Muscle of leg (tissue), 3 donors: ENCODE measurements at regions not wholly inside any gene's neighbourhood (a gene's known extent, or its start where the extent isn't known, plus 50 kb on each side); places are given as distances from the start of the nearest gene placed in this dataset.
"Not testable (repeated sequence)": the region's sequence is repeated elsewhere in the genome, so short reads cannot be mapped to it uniquely, and the experiment has no call there.

Experiments used
- DNase-seq: peaks from one replicate; pipeline ENCODE4 v3.0.0; 2013
- H3K27ac ChIP-seq: one replicate; pipeline ENCODE4 v1.5.1; 2013; ENCODE audit warnings: mild to moderate bottlenecking, low read length, control low read depth
- H3K27me3 ChIP-seq: one replicate; pipeline ENCODE4 v1.6.1; 2013; ENCODE audit warnings: low read length; ENCODE audit not compliant: control insufficient read depth, insufficient read depth
- H3K36me3 ChIP-seq: one replicate; pipeline ENCODE4 v1.6.1; 2013; ENCODE audit warnings: low read length; ENCODE audit not compliant: control insufficient read depth, insufficient read depth
- H3K4me1 ChIP-seq: one replicate; pipeline ENCODE4 v1.6.1; 2013; ENCODE audit warnings: low read length; ENCODE audit not compliant: control insufficient read depth, insufficient read depth
- H3K4me3 ChIP-seq: one replicate; pipeline ENCODE4 v1.5.1; 2013; ENCODE audit warnings: low read length, control low read depth
- H3K9me3 ChIP-seq: replicated peaks from 2 replicates; pipeline ENCODE4 v1.6.1; 2013; ENCODE audit warnings: low read depth, low read length; ENCODE audit not compliant: control insufficient read depth
- WGBS: methylation state at CpG from one replicate; pipeline ENCODE4 v1.1.5; 2013; ENCODE audit warnings: missing lambda C conversion rate; ENCODE audit not compliant: insufficient coverage; 5-methylcytosine and 5-hydroxymethylcytosine counted together

GRCh38 chr10:84876116-84876999, 548.0 kb downstream of the CCSER2 start:
- Histone ChIP-seq H3K27me3 (no peaks in the 10 kb centered on the region), H3K27ac (no peak overlapping the region), H3K9me3 (no peaks in the 10 kb centered on the region), H3K4me1 (peaks cover 3% of the 10 kb centered on the region), H3K4me3 (no peak overlapping the region), H3K36me3 (no peaks in the 10 kb centered on the region)
- DNase-seq: no peak
- WGBS: 36% methylated on average over 2 of the region's 4 CpGs

DNA sequence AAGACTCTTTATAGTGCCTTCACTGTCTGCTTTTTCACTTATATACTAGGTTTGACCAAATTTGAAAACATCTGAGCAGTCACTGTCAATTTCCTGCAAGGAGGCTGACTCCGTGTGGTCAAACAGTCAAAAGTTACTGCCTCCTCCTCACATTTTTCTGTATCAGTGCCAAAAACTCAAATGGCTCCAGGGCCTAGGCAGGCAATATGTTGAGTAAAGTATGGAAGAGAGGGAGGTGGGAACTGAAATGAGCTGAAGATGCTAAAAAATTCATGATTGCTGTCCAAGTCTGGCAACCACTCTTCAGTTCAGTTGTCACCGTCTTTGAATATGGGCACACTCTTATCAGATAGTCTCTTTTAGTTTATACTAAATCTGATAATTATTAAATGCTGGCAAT, 551.6 kb downstream of the CCSER2 start:
- Histone ChIP-seq H3K27ac (no peak overlapping the region), H3K4me3 (no peak overlapping the region), H3K36me3 (no peaks in the 10 kb centered on the region), H3K27me3 (no peaks in the 10 kb centered on the region), H3K9me3 (no peaks in the 10 kb centered on the region), H3K4me1 (peaks cover 3% of the 10 kb centered on the region)
- WGBS: 20% methylated on average over 1 of the region's 2 CpGs
- no peak for DNase-seq

GRCh38 chr10:84881696-84882095, 553.3 kb downstream of the CCSER2 start:
- H3K27ac ChIP-seq, H3K4me1 ChIP-seq, H3K36me3 ChIP-seq, DNase-seq, H3K4me3 ChIP-seq, H3K27me3 ChIP-seq, H3K9me3 ChIP-seq: not testable (repeated sequence)
- WGBS: 79% methylated on average over 2 of the region's 3 CpGs

- Histone ChIP-seq H3K4me1 (no peaks in the 10 kb centered on the region), H3K27me3 (no peaks in the 10 kb centered on the region), H3K36me3 (no peaks in the 10 kb centered on the region), H3K27ac (no peak overlapping the region), H3K9me3 (no peaks in the 10 kb centered on the region), H3K4me3 (no peak overlapping the region)
- no peak for DNase-seq
- 72% methylated on average over 2 of the region's 3 CpGs for WGBS
These were observed 562.3 kb downstream of the CCSER2 start for GRCh38 chr10:84890706-84891105.

GRCh38 chr10:84891631-84892030, 563.2 kb downstream of the CCSER2 start:
- WGBS: 58% methylated on average over 3 of the region's 4 CpGs
- H3K9me3 ChIP-seq: no peaks in the 10 kb centered on the region
- no peaks in the 10 kb centered on the region for H3K4me1 ChIP-seq
- no peaks in the 10 kb centered on the region for H3K36me3 ChIP-seq
- no peaks in the 10 kb centered on the region for H3K27me3 ChIP-seq
- H3K27ac ChIP-seq: no peak overlapping the region
- no peak for DNase-seq
- H3K4me3 ChIP-seq: no peak overlapping the region

DNA sequence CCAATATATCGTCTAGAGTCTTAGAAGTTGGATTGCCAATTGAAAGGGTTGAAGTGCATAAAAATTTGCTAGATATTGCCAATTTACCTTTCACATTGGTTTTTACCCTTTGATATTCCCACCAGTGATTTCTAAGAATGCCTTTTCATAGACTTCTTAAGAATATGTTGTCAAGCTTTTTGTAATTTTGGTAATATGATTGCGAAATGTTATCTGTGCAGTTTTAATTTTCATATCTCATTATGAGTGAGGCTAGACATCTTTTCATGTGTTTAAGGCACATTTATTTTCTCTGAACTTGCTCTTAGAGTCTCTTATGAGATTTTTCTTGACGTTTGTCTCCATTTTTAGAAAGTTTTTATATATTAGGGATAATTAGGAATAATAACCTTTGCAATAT, 567.2 kb downstream of the CCSER2 start:
- H3K4me3 ChIP-seq: no peak overlapping the region
- DNase-seq: no peak
- no peaks in the 10 kb centered on the region for H3K9me3 ChIP-seq
- no peaks in the 10 kb centered on the region for H3K27me3 ChIP-seq
- WGBS: no CpG with 5 or more reads among the region's 3 CpGs
- H3K4me1 ChIP-seq: no peaks in the 10 kb centered on the region
- no peaks in the 10 kb centered on the region for H3K36me3 ChIP-seq
- no peak overlapping the region for H3K27ac ChIP-seq

DNA sequence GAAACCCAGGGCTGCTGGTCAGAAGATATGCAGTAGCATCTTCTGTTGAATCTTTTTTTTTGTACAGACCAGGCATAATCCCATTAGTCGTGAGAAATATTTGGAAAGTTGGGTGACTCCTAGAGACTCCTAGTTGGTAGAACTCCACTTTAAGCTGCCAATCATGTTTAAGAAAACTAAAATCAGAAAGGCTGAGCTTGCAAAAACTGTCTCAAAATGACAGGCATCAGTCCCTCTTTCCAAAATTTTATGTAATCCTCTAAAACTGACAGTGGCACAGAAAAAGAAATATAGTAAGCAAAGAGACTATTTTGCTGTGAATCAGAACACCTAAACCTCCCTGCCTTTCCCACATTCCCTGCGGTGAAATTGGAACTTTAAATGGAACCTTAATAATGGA, 568.5 kb downstream of the CCSER2 start:
- H3K4me1 ChIP-seq: no peaks in the 10 kb centered on the region
- H3K27me3 ChIP-seq: no peaks in the 10 kb centered on the region
- H3K36me3 ChIP-seq: no peaks in the 10 kb centered on the region
- no peaks in the 10 kb centered on the region for H3K9me3 ChIP-seq
- H3K27ac ChIP-seq: no peak overlapping the region
- WGBS: no CpG with 5 or more reads among the region's 2 CpGs
- H3K4me3 ChIP-seq: no peak overlapping the region
- no peak for DNase-seq

- H3K9me3 ChIP-seq: no peaks in the 10 kb centered on the region
- no peak for DNase-seq
- WGBS: 67% methylated on average over 1 of the region's 1 CpG
- H3K27me3 ChIP-seq: no peaks in the 10 kb centered on the region
- H3K27ac ChIP-seq: no peak overlapping the region
- H3K4me1 ChIP-seq: no peaks in the 10 kb centered on the region
- H3K4me3 ChIP-seq: no peak overlapping the region
- H3K36me3 ChIP-seq: no peaks in the 10 kb centered on the region
These were observed 570.9 kb downstream of the CCSER2 start for GRCh38 chr10:84899268-84899667.

DNA sequence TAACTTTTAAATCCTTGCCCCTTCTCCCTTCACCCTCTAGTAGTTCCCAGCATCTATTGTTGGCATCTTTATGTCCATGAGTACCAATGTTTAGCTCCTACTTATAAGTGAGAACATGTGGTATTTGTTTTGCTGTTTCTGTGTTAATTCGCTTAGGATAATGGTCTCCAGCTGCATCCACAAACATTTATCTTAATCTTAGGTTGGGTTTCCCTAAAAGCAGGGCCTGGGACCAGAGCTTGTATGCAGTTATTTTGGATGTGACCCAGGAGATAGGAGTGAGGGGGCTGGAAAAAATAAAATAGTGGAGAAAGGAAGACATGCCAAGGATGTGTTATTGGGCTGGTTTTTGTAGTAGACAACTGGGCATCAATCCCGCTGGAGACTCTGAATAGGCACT, 571.8 kb downstream of the CCSER2 start:
- no peaks in the 10 kb centered on the region for H3K4me1 ChIP-seq
- H3K4me3 ChIP-seq: no peak overlapping the region
- H3K27me3 ChIP-seq: no peaks in the 10 kb centered on the region
- no CpG with 5 or more reads among the region's 2 CpGs for WGBS
- no peak overlapping the region for H3K27ac ChIP-seq
- H3K9me3 ChIP-seq: no peaks in the 10 kb centered on the region
- no peaks in the 10 kb centered on the region for H3K36me3 ChIP-seq
- no peak for DNase-seq

- Histone ChIP-seq H3K36me3 (no peaks in the 10 kb centered on the region), H3K27ac (no peak overlapping the region), H3K27me3 (no peaks in the 10 kb centered on the region), H3K9me3 (no peaks in the 10 kb centered on the region), H3K4me3 (no peak overlapping the region), H3K4me1 (no peaks in the 10 kb centered on the region)
- no peak for DNase-seq
- no CpG with 5 or more reads among the region's 3 CpGs for WGBS
These were observed 573.5 kb downstream of the CCSER2 start for GRCh38 chr10:84901885-84902284.

GRCh38 chr10:84902553-84902952, 574.2 kb downstream of the CCSER2 start:
- Histone ChIP-seq H3K4me3 (no peak overlapping the region), H3K36me3 (no peaks in the 10 kb centered on the region), H3K27me3 (no peaks in the 10 kb centered on the region), H3K9me3 (no peaks in the 10 kb centered on the region), H3K27ac (no peak overlapping the region), H3K4me1 (peaks cover 2% of the 10 kb centered on the region)
- no peak for DNase-seq
- 33% methylated on average over 1 of the region's 3 CpGs for WGBS
